ENCODE measurements at regions not wholly inside any gene's neighbourhood (a gene's known extent, or its start where the extent isn't known, plus 50 kb on each side); places are given as distances from the start of the nearest gene placed in this dataset.

DNA sequence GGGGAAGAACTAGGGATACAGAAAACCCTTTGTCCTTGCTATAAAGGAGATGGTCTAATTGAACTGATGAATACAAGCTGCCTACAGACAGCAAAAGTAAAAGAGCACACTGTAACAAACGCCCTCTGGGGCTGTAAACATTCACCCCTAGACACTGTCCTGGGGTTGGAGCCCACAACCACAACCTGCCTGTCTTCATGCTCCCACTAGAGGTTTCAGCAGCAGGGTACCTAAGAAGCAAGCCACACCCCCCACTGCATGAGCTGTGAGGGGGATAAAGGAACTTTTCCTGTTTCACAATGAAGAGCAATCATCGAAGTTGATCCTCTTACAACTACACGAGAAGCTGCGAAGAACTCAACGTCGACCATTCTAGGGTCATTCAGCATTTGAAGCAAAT is 90.5 kb upstream of the LUZP2 start:
- Histone ChIP-seq H3K4me2 (ENCODE audit: extremely low read depth, insufficient read depth, low read length) (no peak overlapping the region), H3K9ac (ENCODE audit: insufficient read depth, low read length) (no peak overlapping the region), H3K27ac (ENCODE audit: insufficient read depth, low read length) (no peak overlapping the region), H4K20me1 (ENCODE audit: control insufficient read depth, extremely low read depth, insufficient read depth, low read length) (no peaks in the 10 kb centered on the region), H3K9me3 (ENCODE audit: control insufficient read depth, insufficient read depth, low read depth, low read length) (no peaks in the 10 kb centered on the region), H3K4me3 (replicated peaks in 1 of 4; ENCODE audit: control extremely low read depth in 1 of 4, insufficient read depth in 1 of 4, low read depth in 3 of 4, low read length in 4 of 4) (no peak overlapping the region), H2AFZ (ENCODE audit: low read length) (no peak overlapping the region), H3K36me3 (ENCODE audit: control insufficient read depth, insufficient read depth, low read length) (no peaks in the 10 kb centered on the region), H3K4me1 (ENCODE audit: control insufficient read depth, extremely low read depth, insufficient read depth, low read length) (no peaks in the 10 kb centered on the region), H3K27me3 (ENCODE audit: control insufficient read depth, insufficient read depth, low read length) (no peaks in the 10 kb centered on the region), H3K79me2 (ENCODE audit: control insufficient read depth, insufficient read depth, low read length) (no peaks in the 10 kb centered on the region)
- TF ChIP-seq, protein P1, sequence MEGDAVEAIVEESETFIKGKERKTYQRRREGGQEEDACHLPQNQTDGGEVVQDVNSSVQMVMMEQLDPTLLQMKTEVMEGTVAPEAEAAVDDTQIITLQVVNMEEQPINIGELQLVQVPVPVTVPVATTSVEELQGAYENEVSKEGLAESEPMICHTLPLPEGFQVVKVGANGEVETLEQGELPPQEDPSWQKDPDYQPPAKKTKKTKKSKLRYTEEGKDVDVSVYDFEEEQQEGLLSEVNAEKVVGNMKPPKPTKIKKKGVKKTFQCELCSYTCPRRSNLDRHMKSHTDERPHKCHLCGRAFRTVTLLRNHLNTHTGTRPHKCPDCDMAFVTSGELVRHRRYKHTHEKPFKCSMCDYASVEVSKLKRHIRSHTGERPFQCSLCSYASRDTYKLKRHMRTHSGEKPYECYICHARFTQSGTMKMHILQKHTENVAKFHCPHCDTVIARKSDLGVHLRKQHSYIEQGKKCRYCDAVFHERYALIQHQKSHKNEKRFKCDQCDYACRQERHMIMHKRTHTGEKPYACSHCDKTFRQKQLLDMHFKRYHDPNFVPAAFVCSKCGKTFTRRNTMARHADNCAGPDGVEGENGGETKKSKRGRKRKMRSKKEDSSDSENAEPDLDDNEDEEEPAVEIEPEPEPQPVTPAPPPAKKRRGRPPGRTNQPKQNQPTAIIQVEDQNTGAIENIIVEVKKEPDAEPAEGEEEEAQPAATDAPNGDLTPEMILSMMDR (conservative IDR thresholded peaks at IDR 0.05 in 1 of 2, IDR thresholded peaks at IDR 0.05 in 1 of 2; ENCODE audit: low read depth in 1 of 2, low read length in 2 of 2): no peak
- TF ChIP-seq EZH2 (IDR thresholded peaks at IDR 0.05; ENCODE audit: low read length, missing control alignments): no peak
- DNase-seq (ENCODE audit: low read depth in 2 of 2): no peak

DNA sequence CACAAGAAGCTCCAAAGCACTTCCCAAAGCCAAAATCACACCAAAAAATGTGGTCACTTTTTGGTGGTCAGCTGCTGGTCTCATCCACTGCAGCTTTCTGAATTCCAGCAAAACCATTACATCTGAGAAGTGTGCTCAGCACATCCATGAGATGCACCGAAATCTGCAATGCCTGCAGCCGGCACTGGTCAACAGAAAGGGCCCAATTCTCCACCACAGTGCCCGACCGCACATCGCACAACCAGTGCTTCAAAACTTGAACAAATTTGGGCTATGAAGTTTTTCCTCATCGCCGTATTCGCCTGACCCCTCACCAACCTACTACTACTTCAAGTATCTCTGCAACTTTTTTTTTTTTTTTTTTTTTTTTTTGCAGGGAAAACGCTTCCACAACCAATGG is 89.9 kb upstream of the LUZP2 start:
- Histone ChIP-seq H3K4me3 (replicated peaks in 1 of 4; ENCODE audit: control extremely low read depth in 1 of 4, insufficient read depth in 1 of 4, low read depth in 3 of 4, low read length in 4 of 4) (no peak overlapping the region), H3K4me2 (ENCODE audit: extremely low read depth, insufficient read depth, low read length) (no peak overlapping the region), H3K9ac (ENCODE audit: insufficient read depth, low read length) (no peak overlapping the region), H3K9me3 (ENCODE audit: control insufficient read depth, insufficient read depth, low read depth, low read length) (no peaks in the 10 kb centered on the region), H2AFZ (ENCODE audit: low read length) (no peak overlapping the region), H3K27ac (ENCODE audit: insufficient read depth, low read length) (no peak overlapping the region), H3K27me3 (ENCODE audit: control insufficient read depth, insufficient read depth, low read length) (no peaks in the 10 kb centered on the region), H4K20me1 (ENCODE audit: control insufficient read depth, extremely low read depth, insufficient read depth, low read length) (no peaks in the 10 kb centered on the region), H3K4me1 (ENCODE audit: control insufficient read depth, extremely low read depth, insufficient read depth, low read length) (no peaks in the 10 kb centered on the region), H3K79me2 (ENCODE audit: control insufficient read depth, insufficient read depth, low read length) (no peaks in the 10 kb centered on the region), H3K36me3 (ENCODE audit: control insufficient read depth, insufficient read depth, low read length) (no peaks in the 10 kb centered on the region)
- DNase-seq (ENCODE audit: low read depth in 2 of 2): no peak
- TF ChIP-seq, protein P1 (conservative IDR thresholded peaks at IDR 0.05 in 1 of 2, IDR thresholded peaks at IDR 0.05 in 1 of 2; ENCODE audit: low read depth in 1 of 2, low read length in 2 of 2): no peak
- no peak for TF ChIP-seq EZH2 (IDR thresholded peaks at IDR 0.05; ENCODE audit: low read length, missing control alignments)

DNA sequence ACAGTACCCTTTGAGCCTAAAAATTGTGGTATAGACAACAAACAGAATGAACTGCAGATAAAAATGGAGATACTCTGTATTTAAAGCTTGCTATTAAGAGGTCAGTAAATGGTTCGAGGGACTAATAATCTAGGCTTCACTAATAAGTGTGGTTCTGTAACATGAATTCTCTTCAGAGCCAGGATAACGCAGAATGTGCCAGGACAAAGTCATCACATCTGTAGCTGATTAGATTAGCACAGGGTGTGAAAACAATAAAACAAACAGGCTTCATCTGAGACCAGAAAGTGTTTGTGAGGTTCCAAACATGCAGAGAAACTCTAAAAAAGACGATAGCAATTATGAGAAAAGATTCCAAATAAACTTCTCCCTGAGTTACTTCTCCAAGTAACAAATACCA is 89.1 kb upstream of the LUZP2 start:
- TF ChIP-seq, protein P1 (conservative IDR thresholded peaks at IDR 0.05 in 1 of 2, IDR thresholded peaks at IDR 0.05 in 1 of 2; ENCODE audit: low read depth in 1 of 2, low read length in 2 of 2): no peak
- TF ChIP-seq EZH2 (IDR thresholded peaks at IDR 0.05; ENCODE audit: low read length, missing control alignments): no peak
- DNase-seq (ENCODE audit: low read depth in 2 of 2): no peak
- Histone ChIP-seq H3K79me2 (ENCODE audit: control insufficient read depth, insufficient read depth, low read length) (no peaks in the 10 kb centered on the region), H3K9ac (ENCODE audit: insufficient read depth, low read length) (no peak overlapping the region), H3K4me3 (replicated peaks in 1 of 4; ENCODE audit: control extremely low read depth in 1 of 4, insufficient read depth in 1 of 4, low read depth in 3 of 4, low read length in 4 of 4) (no peak overlapping the region), H4K20me1 (ENCODE audit: control insufficient read depth, extremely low read depth, insufficient read depth, low read length) (no peaks in the 10 kb centered on the region), H2AFZ (ENCODE audit: low read length) (no peak overlapping the region), H3K27me3 (ENCODE audit: control insufficient read depth, insufficient read depth, low read length) (no peaks in the 10 kb centered on the region), H3K4me1 (ENCODE audit: control insufficient read depth, extremely low read depth, insufficient read depth, low read length) (no peaks in the 10 kb centered on the region), H3K9me3 (ENCODE audit: control insufficient read depth, insufficient read depth, low read depth, low read length) (no peaks in the 10 kb centered on the region), H3K4me2 (ENCODE audit: extremely low read depth, insufficient read depth, low read length) (no peak overlapping the region), H3K27ac (ENCODE audit: insufficient read depth, low read length) (no peak overlapping the region), H3K36me3 (ENCODE audit: control insufficient read depth, insufficient read depth, low read length) (no peaks in the 10 kb centered on the region)
